ENCODE measurements at regions not wholly inside any gene's neighbourhood (a gene's known extent, or its start where the extent isn't known, plus 50 kb on each side); places are given as distances from the start of the nearest gene placed in this dataset.

DNA sequence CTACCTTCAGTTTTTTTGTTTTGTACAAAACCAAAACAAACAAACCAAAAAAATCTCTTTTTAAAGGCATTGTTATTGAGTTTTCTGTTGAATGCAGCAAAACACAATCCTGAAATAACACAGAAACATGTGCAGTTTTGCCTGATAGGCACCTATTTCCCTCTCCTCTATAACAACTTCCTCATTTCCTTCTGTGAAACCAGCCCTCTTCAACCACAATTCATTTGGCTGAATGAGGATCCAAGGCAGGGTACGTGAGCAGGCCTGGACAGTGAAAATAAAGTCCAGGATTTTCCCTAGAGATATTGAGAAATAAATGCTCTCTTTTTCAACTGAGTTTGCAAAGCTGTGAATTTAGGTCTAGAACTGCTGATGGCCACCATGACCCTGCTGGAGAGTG, 134.8 kb upstream of the LARP1 start:
- TF ChIP-seq, protein P1, sequence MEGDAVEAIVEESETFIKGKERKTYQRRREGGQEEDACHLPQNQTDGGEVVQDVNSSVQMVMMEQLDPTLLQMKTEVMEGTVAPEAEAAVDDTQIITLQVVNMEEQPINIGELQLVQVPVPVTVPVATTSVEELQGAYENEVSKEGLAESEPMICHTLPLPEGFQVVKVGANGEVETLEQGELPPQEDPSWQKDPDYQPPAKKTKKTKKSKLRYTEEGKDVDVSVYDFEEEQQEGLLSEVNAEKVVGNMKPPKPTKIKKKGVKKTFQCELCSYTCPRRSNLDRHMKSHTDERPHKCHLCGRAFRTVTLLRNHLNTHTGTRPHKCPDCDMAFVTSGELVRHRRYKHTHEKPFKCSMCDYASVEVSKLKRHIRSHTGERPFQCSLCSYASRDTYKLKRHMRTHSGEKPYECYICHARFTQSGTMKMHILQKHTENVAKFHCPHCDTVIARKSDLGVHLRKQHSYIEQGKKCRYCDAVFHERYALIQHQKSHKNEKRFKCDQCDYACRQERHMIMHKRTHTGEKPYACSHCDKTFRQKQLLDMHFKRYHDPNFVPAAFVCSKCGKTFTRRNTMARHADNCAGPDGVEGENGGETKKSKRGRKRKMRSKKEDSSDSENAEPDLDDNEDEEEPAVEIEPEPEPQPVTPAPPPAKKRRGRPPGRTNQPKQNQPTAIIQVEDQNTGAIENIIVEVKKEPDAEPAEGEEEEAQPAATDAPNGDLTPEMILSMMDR (IDR thresholded peaks at IDR 0.05; ENCODE audit: insufficient read depth, missing control alignments) = no peak
- FAIRE-seq (no peak), DNase-seq (ENCODE audit: insufficient read length, low spot score) (no peak)

DNA sequence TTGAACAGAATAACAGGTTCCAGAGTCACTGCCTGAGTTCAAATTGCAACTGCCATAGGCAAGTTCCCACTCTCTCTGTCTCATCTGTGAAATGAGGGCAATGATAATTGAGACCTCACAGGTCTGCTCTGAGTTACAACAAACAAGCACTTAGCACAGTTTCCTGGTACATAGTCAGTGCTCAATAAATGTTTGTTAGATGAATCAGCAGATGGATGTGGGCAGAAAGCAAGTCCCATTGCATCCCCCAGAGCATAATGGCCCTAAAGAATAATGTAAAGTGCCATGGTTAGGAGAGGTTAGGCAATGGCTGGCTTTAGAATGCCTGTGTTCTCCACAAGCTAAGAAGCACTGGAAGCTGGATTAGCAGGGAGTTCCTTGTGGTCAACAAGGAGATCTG, 136.5 kb upstream of the LARP1 start:
- TF ChIP-seq, protein P1 (IDR thresholded peaks at IDR 0.05; ENCODE audit: insufficient read depth, missing control alignments) = no peak
- DNase-seq (ENCODE audit: insufficient read length, low spot score) (no peak), FAIRE-seq (no peak)

DNA sequence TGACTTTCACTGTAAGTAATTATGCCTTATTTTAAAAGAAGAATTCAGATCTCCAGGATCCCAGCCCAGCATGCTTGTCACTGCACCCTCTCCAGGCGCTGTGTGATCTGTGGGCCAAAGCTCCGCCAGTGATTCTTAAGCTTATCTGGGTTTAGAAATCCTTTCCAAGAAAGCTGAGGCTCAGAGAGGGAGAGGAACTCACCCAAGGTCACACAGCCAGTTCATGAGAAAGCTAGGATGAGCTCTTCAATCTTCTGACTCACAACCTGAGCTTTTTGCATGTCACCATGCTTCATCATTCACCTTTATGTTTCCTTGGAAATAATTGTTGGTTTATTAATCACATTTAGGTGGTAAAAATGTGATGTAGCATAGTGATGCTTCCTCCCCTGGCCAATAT, 136.6 kb upstream of the HAND1 start:
- DNase-seq (ENCODE audit: insufficient read length, low spot score) (no peak), FAIRE-seq (no peak)
- TF ChIP-seq, protein P1 (IDR thresholded peaks at IDR 0.05; ENCODE audit: insufficient read depth, missing control alignments) = no peak

DNA sequence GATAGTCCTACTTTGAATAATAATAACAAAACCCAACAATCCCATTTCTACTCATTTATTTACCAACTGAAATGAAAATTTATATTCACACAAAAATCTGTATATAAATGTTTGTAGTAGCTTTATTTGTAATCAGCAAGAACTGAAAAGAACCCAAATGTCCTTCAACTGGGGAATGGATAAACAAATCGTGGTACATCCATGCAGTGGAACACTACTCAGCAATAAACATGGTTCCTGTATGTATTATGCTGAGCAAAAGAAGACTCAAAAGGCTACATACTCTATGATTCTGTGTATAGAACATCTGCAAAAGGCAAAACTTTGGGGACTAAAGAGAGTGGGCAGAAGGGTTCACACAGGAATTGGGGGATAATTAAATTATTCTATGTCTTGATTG, 136.1 kb upstream of the HAND1 start:
- DNase-seq (ENCODE audit: insufficient read length, low spot score) (no peak), FAIRE-seq (no peak)
- TF ChIP-seq, protein P1 (IDR thresholded peaks at IDR 0.05; ENCODE audit: insufficient read depth, missing control alignments) = no peak

DNA sequence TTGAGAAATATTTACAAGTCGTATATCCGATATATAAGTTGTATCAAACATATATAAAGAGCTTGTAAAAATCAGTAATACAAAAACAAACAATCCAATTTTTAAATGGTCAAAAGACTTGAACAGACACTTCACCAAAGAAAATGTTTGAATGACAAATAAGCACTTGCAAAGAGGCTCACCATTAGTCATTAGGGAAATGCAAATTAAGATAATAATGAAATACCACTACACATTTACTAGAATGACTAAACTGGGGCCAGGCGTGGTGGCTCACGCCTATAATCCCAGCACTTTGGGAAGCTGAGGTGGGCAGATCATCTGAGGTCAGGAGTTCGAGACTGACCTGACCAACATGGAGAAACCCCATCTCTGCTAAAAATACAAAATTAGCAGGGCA, 134.6 kb upstream of the HAND1 start:
- DNase-seq (ENCODE audit: insufficient read length, low spot score) (no peak), FAIRE-seq (no peak)
- TF ChIP-seq, protein P1 (IDR thresholded peaks at IDR 0.05; ENCODE audit: insufficient read depth, missing control alignments) = no peak

DNA sequence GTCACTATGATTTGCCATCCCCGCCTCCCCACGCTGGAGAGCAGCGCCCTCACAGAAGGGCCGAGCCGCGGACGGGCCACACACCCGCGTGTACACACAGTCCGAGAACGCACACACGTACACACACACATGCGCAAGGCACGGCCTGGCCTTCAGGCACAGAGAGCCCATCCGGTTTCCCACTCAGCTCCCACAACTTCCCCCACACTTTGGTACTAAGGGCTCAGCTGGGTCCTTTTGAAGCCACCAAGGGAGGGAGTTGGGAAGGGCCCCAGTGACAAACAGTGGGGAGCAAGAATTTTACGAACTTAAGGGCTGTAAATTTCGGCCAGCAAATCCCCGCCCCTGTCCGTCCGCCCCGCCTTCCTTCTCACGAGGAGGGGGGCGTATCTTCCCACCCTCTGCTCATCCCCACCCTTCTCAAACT, 133.3 kb upstream of the HAND1 start:
- DNase-seq (ENCODE audit: insufficient read length, low spot score) = no peak
- FAIRE-seq = no peak
- TF ChIP-seq, protein P1 (IDR thresholded peaks at IDR 0.05; ENCODE audit: insufficient read depth, missing control alignments) = no peak

DNA sequence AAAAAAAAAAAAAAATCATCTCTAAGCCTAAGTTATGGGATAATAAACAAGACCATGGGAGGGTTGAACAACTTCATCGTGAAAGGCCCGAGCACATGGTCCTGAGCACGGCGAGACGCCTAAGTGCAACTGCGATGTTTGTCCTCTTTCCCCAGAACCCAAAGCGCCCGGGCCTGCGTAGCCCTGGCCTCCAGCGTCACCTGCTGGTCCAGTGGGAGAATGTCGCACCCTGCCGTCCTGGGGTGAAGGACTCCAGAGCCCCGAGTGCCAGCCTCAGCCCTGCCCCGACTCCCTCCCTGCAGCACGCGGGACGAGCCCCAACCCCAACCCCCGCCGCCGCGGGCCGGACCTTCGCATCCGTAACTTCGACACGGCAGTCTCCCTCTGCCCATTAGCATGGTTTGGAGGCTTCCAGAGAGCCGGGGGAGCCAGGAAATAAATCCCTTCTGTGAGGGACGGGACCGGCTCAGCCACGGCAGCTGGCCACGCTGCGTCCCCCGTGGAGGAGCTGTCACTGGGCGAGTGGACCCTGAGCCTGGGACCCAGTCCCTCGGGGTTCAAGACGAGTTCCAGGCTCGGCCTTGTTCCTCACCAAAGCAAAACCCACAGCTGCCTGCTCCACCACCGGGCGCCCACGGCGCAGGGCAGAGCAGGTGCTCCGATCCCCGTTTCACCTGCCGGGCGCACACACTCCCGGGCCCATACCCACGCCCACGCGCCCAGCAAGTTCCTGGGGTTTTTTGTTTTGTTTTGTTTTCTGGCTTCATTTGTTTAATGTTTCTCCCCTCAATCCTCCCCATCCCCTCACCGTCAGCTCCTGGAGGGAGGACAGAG, 132.5 kb upstream of the HAND1 start:
- DNase-seq (ENCODE audit: insufficient read length, low spot score) (peak; percentile 80), FAIRE-seq (no peak)
- TF ChIP-seq, protein P1 (IDR thresholded peaks at IDR 0.05; ENCODE audit: insufficient read depth, missing control alignments) = peak; percentile 87
